Gastrocnemius medialis (tissue), 4 donors: ENCODE measurements at regions not wholly inside any gene's neighbourhood (a gene's known extent, or its start where the extent isn't known, plus 50 kb on each side); places are given as distances from the start of the nearest gene placed in this dataset.
"Not testable (repeated sequence)": the region's sequence is repeated elsewhere in the genome, so short reads cannot be mapped to it uniquely, and the experiment has no call there.

Source experiments
- ATAC-seq, 2 donors: fragments of 150-250 bp; one replicate each; pipeline ENCODE4 v1.9.1; 2016
- DNase-seq, 2 donors: peaks; one replicate each; pipeline ENCODE4 v3.0.0-alpha.2; 2019
- H3K27ac ChIP-seq, 4 donors: fragments of 200-600 bp; sonication (generic); 1 replicate in 1 of 4; 2 replicates in 3 of 4; pipeline ENCODE4 v1.5.1; 2016 to 2018; ENCODE audit warnings: mild to moderate bottlenecking in 2 of 4, moderate library complexity in 1 of 4
- H3K27me3 ChIP-seq, 3 donors: fragments of 200-600 bp; sonication (generic) in 2 of 3; 1 replicate in 1 of 3; 2 replicates in 2 of 3; pipeline versions ENCODE4 v1.5.1 to v1.6.0; 2016 to 2019; ENCODE audit warnings: mild to moderate bottlenecking in 1 of 3, moderate library complexity in 1 of 3
- H3K36me3 ChIP-seq, 2 donors: fragments of 200-600 bp; sonication (generic) in 1 of 2; one replicate each; pipeline ENCODE4 v1.5.1; 2017 to 2018
- H3K4me1 ChIP-seq, 2 donors: fragments of 200-600 bp; sonication (generic) in 1 of 2; one replicate each; pipeline ENCODE4 v1.5.1; 2016 to 2017; ENCODE audit warnings: mild to moderate bottlenecking in 2 of 2
- H3K4me3 ChIP-seq, 4 donors: fragments of 200-600 bp; sonication (generic) in 3 of 4; 1 replicate in 1 of 4; 2 replicates in 3 of 4; pipeline ENCODE4 v1.5.1; 2016 to 2019; ENCODE audit warnings: mild to moderate bottlenecking in 2 of 4
- H3K9me3 ChIP-seq, 3 donors: fragments of 200-600 bp; sonication (generic) in 2 of 3; 1 replicate in 1 of 3; 2 replicates in 2 of 3; pipeline ENCODE4 v1.5.1; 2016 to 2019
- CTCF ChIP-seq, 5 experiments: fragments of 450-650 bp in 3 of 5; fragments of 200-600 bp in 2 of 5; sonication (generic) in 2 of 5; IDR thresholded peaks in 4 of 5; conservative IDR thresholded peaks in 1 of 5; 1 replicate in 4 of 5; 2 replicates in 1 of 5; pipeline ENCODE4 v1.5.1; 2016 to 2019; ENCODE audit warnings: antibody characterized with exemption in 5 of 5, mild to moderate bottlenecking in 3 of 5, moderate library complexity in 3 of 5
- POLR2A ChIP-seq, 2 donors: fragments of 450-650 bp; IDR thresholded peaks; one replicate each; pipeline ENCODE4 v1.6.1; 2017; ENCODE audit warnings: antibody characterized with exemption in 2 of 2, mild to moderate bottlenecking in 2 of 2, moderate library complexity in 2 of 2
- in situ Hi-C, 4 donors: fragments of 200-750 bp; cut with MboI; loops; one replicate each; pipeline versions ENCODE4 v1.15.0 to v1.8.0; 2017; ENCODE audit warnings: low sequenced_read_pairs in 4 of 4
- intact Hi-C: fragments of 100-400 bp; cut with DNase I; formaldehyde crosslinking; loops from one replicate; pipeline ENCODE4 v1.15.1; 2023; ENCODE audit warnings: low total_unique reads

DNA sequence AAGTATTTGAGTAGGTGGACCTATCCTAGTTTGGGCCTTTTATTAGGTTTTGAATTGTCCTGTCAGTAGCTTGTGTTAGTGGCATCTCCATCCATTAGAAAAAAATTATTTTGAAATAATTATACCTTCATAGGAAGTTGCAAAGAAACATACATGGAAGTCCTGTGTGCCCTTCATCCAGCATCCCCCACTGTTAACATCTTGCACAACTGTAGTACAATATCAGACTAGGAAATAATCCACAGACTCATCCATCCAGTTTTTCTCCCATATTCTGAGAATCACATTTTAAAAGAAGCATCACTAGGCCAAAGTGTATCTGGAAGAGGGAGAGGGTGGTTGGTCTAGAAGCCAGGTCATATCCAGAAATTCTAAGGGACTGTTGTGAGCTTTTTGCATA, 155.5 kb upstream of the ROPN1 start:
- Histone ChIP-seq H3K9me3 (no peaks in the 10 kb centered on the region), H3K27ac (no peak overlapping the region), H3K4me3 (no peak overlapping the region), H3K4me1 (peaks cover 9 to 24% of the 10 kb centered on the region in 2 donors), H3K36me3 (no peaks in the 10 kb centered on the region), H3K27me3 (no peaks in the 10 kb centered on the region)
- TF ChIP-seq CTCF (IDR thresholded peaks at IDR 0.05 in 4 of 5, conservative IDR thresholded peaks at IDR 0.05 in 1 of 5) (no peak), POLR2A (IDR thresholded peaks at IDR 0.05) (no peak)
- DNase-seq = no peak
- in situ Hi-C loops (no loop called here), intact Hi-C loops (no loop called here)
- no peak for ATAC-seq

- in situ Hi-C loops (no loop called here), intact Hi-C loops (no loop called here)
- peaks cover 9 to 23% of the 10 kb centered on the region in 2 donors for H3K4me1 ChIP-seq
- TF ChIP-seq CTCF (IDR thresholded peaks at IDR 0.05 in 4 of 5, conservative IDR thresholded peaks at IDR 0.05 in 1 of 5) = no peak
- H3K4me3 ChIP-seq = no peak overlapping the region
- H3K9me3 ChIP-seq = no peaks in the 10 kb centered on the region
- ATAC-seq (no peak), DNase-seq (no peak)
- H3K27me3 ChIP-seq = no peaks in the 10 kb centered on the region
- no peak overlapping the region for H3K27ac ChIP-seq
- no peaks in the 10 kb centered on the region for H3K36me3 ChIP-seq
Observed at GRCh38 chr3:124147946-124148345, 156.0 kb upstream of the ROPN1 start.

GRCh38 chr3:124149081-124149480, 157.2 kb upstream of the ROPN1 start:
- in situ Hi-C loops (no loop called here), intact Hi-C loops (no loop called here)
- no peak for ATAC-seq
- Histone ChIP-seq H3K27ac (no peak overlapping the region), H3K4me3 (no peak overlapping the region), H3K4me1 (peaks cover 9 to 14% of the 10 kb centered on the region in 2 donors), H3K27me3 (no peaks in the 10 kb centered on the region), H3K9me3 (no peaks in the 10 kb centered on the region), H3K36me3 (no peaks in the 10 kb centered on the region)
- no peak for TF ChIP-seq CTCF (IDR thresholded peaks at IDR 0.05 in 4 of 5, conservative IDR thresholded peaks at IDR 0.05 in 1 of 5)
- no peak for TF ChIP-seq POLR2A (IDR thresholded peaks at IDR 0.05)
- DNase-seq = no peak

- Histone ChIP-seq H3K4me3 (no peak overlapping the region), H3K36me3 (no peaks in the 10 kb centered on the region), H3K9me3 (no peaks in the 10 kb centered on the region), H3K4me1 (peaks cover 9 to 12% of the 10 kb centered on the region in 2 donors), H3K27ac (no peak overlapping the region), H3K27me3 (no peaks in the 10 kb centered on the region)
- no peak for TF ChIP-seq CTCF (IDR thresholded peaks at IDR 0.05 in 4 of 5, conservative IDR thresholded peaks at IDR 0.05 in 1 of 5)
- no peak for TF ChIP-seq POLR2A (IDR thresholded peaks at IDR 0.05)
- ATAC-seq (no peak), DNase-seq (no peak)
- intact Hi-C loops = no loop called here
- in situ Hi-C loops = loop anchor here in 1 of 4 donors (25.0 kb wide), 1 partner anchor 87 kb away; no protein-coding TSS in a partner anchor
Observed at GRCh38 chr3:124149771-124150170, 157.8 kb upstream of the ROPN1 start.

GRCh38 chr3:124152891-124153290, 161.0 kb upstream of the ROPN1 start:
- in situ Hi-C loops = loop anchor here in 1 of 4 donors (25.0 kb wide), 1 partner anchor 91 kb away; no protein-coding TSS in a partner anchor
- DNase-seq, H3K9me3 ChIP-seq, H3K27ac ChIP-seq, ATAC-seq, H3K36me3 ChIP-seq, H3K4me3 ChIP-seq, intact Hi-C loops, H3K27me3 ChIP-seq: not testable (repeated sequence)
- peaks cover 10 to 18% of the 10 kb centered on the region in 2 donors for H3K4me1 ChIP-seq
